HG02571 (cell line): ENCODE measurements at regions not wholly inside any gene's neighbourhood (a gene's known extent, or its start where the extent isn't known, plus 50 kb on each side); places are given as distances from the start of the nearest gene placed in this dataset.

Source experiments
- ATAC-seq: cut with Tn5 transposase; IDR thresholded peaks from one replicate; pipeline ENCODE4 v1.9.1; 2021; ENCODE audit warnings: mild to moderate bottlenecking, moderate library complexity; ENCODE audit not compliant: unreplicated experiment

GRCh38 chr9:108724122-108724521, 131.7 kb downstream of the ACTL7B start:
- ATAC-seq: no peak

GRCh38 chr9:108722396-108722795, 133.4 kb downstream of the ACTL7B start:
- no peak for ATAC-seq

- no peak for ATAC-seq
These were observed 135.6 kb downstream of the ACTL7B start for GRCh38 chr9:108720191-108720642.

GRCh38 chr9:108710424-108710823, 145.4 kb downstream of the ACTL7B start:
- no peak for ATAC-seq

- no peak for ATAC-seq
These were observed 145.8 kb downstream of the ACTL7B start for GRCh38 chr9:108709997-108710396.

- no peak for ATAC-seq
These were observed 146.7 kb downstream of the ACTL7B start for GRCh38 chr9:108709126-108709525.

GRCh38 chr9:108708448-108708847, 147.3 kb downstream of the ACTL7B start:
- ATAC-seq: no peak

GRCh38 chr9:108707120-108707519, 148.7 kb downstream of the ACTL7B start:
- ATAC-seq: no peak

GRCh38 chr9:108704156-108704852, 151.5 kb downstream of the ACTL7B start:
- no peak for ATAC-seq

- ATAC-seq: no peak
These were observed 152.4 kb downstream of the ACTL7B start for GRCh38 chr9:108703429-108703828.

GRCh38 chr9:108702681-108703080, 153.1 kb downstream of the ACTL7B start:
- ATAC-seq: no peak

- ATAC-seq: no peak
These were observed 157.0 kb downstream of the ACTL7B start for GRCh38 chr9:108698801-108699200.

- ATAC-seq: no peak
These were observed 157.6 kb downstream of the ACTL7B start for GRCh38 chr9:108698231-108698630.

- ATAC-seq: no peak
These were observed 159.6 kb downstream of the ACTL7B start for GRCh38 chr9:108696156-108696555.

- ATAC-seq: no peak
These were observed 161.6 kb downstream of the ACTL7B start for GRCh38 chr9:108694170-108694569.

- no peak for ATAC-seq
These were observed 164.2 kb downstream of the ACTL7B start for GRCh38 chr9:108691614-108692013.

- no peak for ATAC-seq
These were observed 167.1 kb downstream of the ACTL7B start for GRCh38 chr9:108688676-108689075.

GRCh38 chr9:108688051-108688450, 167.7 kb downstream of the ACTL7B start:
- ATAC-seq: no peak

- ATAC-seq: no peak
These were observed 168.5 kb downstream of the ACTL7B start for GRCh38 chr9:108687006-108687987.

GRCh38 chr9:108684288-108685025, 171.3 kb downstream of the ACTL7B start:
- ATAC-seq: no peak

GRCh38 chr9:108683245-108683644, 172.5 kb downstream of the ACTL7B start:
- ATAC-seq: no peak
